GM13977 (cell line): ENCODE measurements at regions not wholly inside any gene's neighbourhood (a gene's known extent, or its start where the extent isn't known, plus 50 kb on each side); places are given as distances from the start of the nearest gene placed in this dataset.

Source experiments
- DNase-seq: peaks from one replicate; pipeline ENCODE4 v3.0.0; 2012; ENCODE audit warnings: low spot score
- CTCF ChIP-seq: IDR thresholded peaks from 2 replicates; pipeline ENCODE4 v1.5.1; 2012; ENCODE audit warnings: mild to moderate bottlenecking, control low read depth; ENCODE audit not compliant: insufficient read depth; ENCODE audit errors: extremely low read depth, missing control alignments
- in situ Hi-C: fragments of 300-500 bp; cut with MboI; formaldehyde crosslinking; loops from one replicate; pipeline ENCODE4 v1.12.0; 2022; ENCODE audit warnings: low sequenced_read_pairs, low pct_unique_long_range_greater_than_20kb, mixed read lengths, inconsistent platforms; ENCODE audit not compliant: unreplicated experiment

DNA sequence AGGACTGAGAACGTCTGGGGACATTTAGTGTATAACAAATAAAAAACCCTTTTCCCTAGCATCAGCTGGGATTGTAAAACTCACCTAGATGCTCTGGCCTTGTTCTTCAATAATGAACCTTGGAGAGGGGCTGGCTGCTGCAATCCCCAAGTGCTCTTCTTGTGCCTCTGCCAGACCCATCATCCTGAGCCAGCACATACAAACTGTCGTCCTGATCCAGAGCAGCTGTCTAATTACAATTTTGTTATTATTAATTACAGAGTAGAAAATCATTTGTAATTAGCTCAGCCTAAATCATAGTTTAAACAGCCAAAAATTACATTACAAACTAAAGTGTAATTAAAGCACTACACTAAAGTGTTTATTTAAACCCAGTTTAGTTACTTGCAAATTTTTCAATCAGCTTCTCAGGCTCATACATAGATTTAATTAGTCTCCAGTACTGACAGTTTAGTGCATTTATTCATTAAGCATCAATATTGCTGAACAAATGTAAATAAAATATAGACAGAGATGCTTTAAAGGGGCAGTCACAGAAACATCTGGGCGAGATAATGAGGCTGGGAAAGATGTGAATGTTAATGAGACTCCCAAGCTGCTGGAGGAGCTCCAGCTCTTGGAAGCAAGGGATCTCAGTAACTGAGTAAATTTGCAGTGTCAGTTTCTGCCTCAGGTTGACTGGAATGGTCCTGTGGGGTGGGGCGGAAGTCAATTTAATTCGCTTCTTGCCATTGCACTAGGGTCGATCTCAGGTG lies 632.3 kb upstream of the TLE4 start:
- in situ Hi-C loops = no loop called here
- DNase-seq = no peak
- TF ChIP-seq CTCF = no peak

DNA sequence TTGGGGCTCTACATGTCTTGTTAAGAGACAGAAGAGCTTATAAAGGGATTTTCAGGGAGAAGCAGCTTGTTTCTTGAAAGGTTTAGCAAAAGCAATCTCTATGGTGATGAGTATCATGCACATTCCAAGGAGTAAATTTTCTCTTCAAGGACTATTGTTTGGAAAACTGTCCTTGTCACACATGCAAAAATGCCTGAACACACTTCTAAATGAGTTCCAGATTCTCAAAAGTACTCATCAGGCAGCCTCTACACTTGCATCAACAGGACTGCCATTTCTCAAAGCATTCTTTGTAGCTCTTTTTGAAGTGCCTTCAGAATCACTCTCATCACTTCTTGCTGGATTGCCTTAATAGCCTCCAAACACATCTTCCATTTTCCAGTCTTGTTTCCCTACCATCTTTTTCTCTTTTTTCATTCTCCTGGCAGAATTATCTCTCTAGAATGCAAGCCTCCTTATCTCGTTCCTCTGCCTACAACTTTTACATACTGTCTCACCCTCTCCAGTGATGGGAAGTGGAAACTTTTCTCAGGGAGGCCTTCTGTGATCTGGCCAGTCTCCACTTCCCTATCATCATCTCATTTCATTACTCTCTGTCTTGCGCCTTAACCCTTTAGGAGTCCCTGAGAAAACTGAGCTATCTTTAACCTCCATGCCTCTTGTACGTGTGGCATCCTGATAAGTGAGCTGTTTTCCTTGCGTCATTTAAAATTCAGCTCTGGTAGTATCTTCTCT lies 631.5 kb upstream of the TLE4 start:
- TF ChIP-seq CTCF = no peak
- DNase-seq = no peak
- in situ Hi-C loops = no loop called here

- DNase-seq = no peak
- no peak for TF ChIP-seq CTCF
- in situ Hi-C loops = no loop called here
Observed at GRCh38 chr9:78954286-78954685, 617.5 kb upstream of the TLE4 start.

DNA sequence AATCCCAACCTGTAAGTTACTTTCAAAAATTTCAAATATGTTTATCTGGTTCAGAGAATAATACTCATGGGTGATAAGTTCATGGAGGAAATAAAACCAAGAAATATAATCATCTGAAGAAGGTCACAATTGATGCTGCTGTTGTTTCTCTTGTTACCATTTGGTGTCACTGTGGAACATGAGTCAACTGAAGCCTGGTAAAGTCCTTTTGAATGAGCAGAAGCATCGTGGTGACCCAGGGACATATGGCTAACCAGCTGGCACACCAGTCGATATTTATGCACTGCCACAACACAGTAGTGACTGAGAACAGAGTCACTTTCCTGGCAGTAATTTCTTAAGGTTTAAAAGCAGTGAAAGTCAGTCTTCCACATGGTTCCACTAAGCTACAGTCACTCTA lies 612.9 kb upstream of the TLE4 start:
- in situ Hi-C loops = no loop called here
- no peak for DNase-seq
- peak; percentile 17 for TF ChIP-seq CTCF

GRCh38 chr9:78962156-78962555 lies 609.6 kb upstream of the TLE4 start:
- TF ChIP-seq CTCF = no peak
- in situ Hi-C loops = no loop called here

GRCh38 chr9:78963911-78964310 lies 607.9 kb upstream of the TLE4 start:
- no peak for DNase-seq
- in situ Hi-C loops = no loop called here

More at GRCh38 chr9:78962156-78962555, 609.6 kb upstream of the TLE4 start:
- no peak for DNase-seq

More at GRCh38 chr9:78963911-78964310, 607.9 kb upstream of the TLE4 start:
- TF ChIP-seq CTCF = no peak
